Thyroid gland (tissue), 4 donors: ENCODE measurements at regions not wholly inside any gene's neighbourhood (a gene's known extent, or its start where the extent isn't known, plus 50 kb on each side); places are given as distances from the start of the nearest gene placed in this dataset.

ENCODE experiments used
- DNase-seq, 2 donors: peaks; one replicate each; pipeline ENCODE4 v3.0.0-alpha.2; 2019
- H3K27ac ChIP-seq, 3 donors: fragments of 200-600 bp; sonication (generic); 1 replicate in 2 of 3; 2 replicates in 1 of 3; pipeline ENCODE4 v1.5.1; 2016 to 2019; ENCODE audit warnings: mild to moderate bottlenecking in 1 of 3, moderate library complexity in 1 of 3
- H3K27me3 ChIP-seq: fragments of 200-600 bp; sonication (generic); one replicate; pipeline ENCODE4 v1.5.1; 2019
- H3K36me3 ChIP-seq, 2 donors: fragments of 200-600 bp; sonication (generic); one replicate each; pipeline ENCODE4 v1.5.1; 2016 to 2019
- H3K4me1 ChIP-seq, 2 donors: fragments of 200-600 bp; sonication (generic); one replicate each; pipeline ENCODE4 v1.5.1; 2017 to 2019
- H3K4me3 ChIP-seq, 3 donors: fragments of 200-600 bp; sonication (generic); replicated peaks in 1 of 3; 1 replicate in 2 of 3; 2 replicates in 1 of 3; pipeline ENCODE4 v1.5.1; 2016; ENCODE audit warnings: mild to moderate bottlenecking in 1 of 3
- H3K9me3 ChIP-seq: fragments of 200-600 bp; sonication (generic); one replicate; pipeline ENCODE4 v1.5.1; 2017
- POLR2A ChIP-seq, 2 donors: fragments of 450-650 bp; IDR thresholded peaks; one replicate each; pipeline ENCODE4 v1.6.1; 2017; ENCODE audit warnings: antibody characterized with exemption in 2 of 2, mild to moderate bottlenecking in 2 of 2, moderate library complexity in 1 of 2
- WGBS, 2 donors: methylation state at CpG; one replicate each; pipeline ENCODE4 v1.1.5; 2017; 5-methylcytosine and 5-hydroxymethylcytosine counted together
- intact Hi-C: fragments of 100-400 bp; cut with DNase I; formaldehyde crosslinking; loops from one replicate; pipeline ENCODE4 v1.15.1; 2023
- TF ChIP-seq, protein P1 (sequence below), 6 experiments: fragments of 200-600 bp in 3 of 6; fragments of 450-650 bp in 3 of 6; sonication (generic) in 3 of 6; IDR thresholded peaks; one replicate each; pipeline ENCODE4 v1.5.1; 2016 to 2019; ENCODE audit warnings: antibody characterized with exemption in 6 of 6, mild to moderate bottlenecking in 2 of 6, inconsistent platforms in 1 of 6, moderate library complexity in 1 of 6

DNA sequence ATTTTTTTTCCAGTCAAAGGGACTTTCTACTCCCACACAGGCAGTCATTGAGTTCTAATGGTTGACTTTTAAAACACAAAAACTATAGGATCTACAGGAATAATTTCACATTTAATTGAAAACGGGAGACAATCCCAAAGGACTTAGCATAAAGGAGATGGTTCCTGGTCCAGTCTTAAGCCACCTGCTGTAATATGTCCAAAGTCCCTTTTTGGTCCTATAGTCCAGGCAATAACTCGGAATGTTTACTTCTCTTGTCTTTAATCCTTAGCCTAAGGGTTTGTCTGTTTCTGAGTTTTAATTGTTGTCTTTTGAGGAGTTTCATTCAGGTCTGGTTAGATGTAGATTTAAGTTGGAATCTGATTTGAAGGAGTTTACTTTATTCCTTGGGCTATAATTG lies 184.9 kb downstream of the BAMBI start:
- no peaks in the 10 kb centered on the region for H3K9me3 ChIP-seq
- no peak for DNase-seq
- TF ChIP-seq, protein P1, sequence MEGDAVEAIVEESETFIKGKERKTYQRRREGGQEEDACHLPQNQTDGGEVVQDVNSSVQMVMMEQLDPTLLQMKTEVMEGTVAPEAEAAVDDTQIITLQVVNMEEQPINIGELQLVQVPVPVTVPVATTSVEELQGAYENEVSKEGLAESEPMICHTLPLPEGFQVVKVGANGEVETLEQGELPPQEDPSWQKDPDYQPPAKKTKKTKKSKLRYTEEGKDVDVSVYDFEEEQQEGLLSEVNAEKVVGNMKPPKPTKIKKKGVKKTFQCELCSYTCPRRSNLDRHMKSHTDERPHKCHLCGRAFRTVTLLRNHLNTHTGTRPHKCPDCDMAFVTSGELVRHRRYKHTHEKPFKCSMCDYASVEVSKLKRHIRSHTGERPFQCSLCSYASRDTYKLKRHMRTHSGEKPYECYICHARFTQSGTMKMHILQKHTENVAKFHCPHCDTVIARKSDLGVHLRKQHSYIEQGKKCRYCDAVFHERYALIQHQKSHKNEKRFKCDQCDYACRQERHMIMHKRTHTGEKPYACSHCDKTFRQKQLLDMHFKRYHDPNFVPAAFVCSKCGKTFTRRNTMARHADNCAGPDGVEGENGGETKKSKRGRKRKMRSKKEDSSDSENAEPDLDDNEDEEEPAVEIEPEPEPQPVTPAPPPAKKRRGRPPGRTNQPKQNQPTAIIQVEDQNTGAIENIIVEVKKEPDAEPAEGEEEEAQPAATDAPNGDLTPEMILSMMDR (IDR thresholded peaks at IDR 0.05): no peak
- TF ChIP-seq POLR2A (IDR thresholded peaks at IDR 0.05): no peak
- H3K4me1 ChIP-seq: no peaks in the 10 kb centered on the region
- H3K27ac ChIP-seq: no peak overlapping the region
- H3K36me3 ChIP-seq: no peaks in the 10 kb centered on the region
- intact Hi-C loops: no loop called here
- no peaks in the 10 kb centered on the region for H3K27me3 ChIP-seq
- WGBS, 2 donors: 86 to 94% methylated on average over 2 of the region's 2 CpGs
- no peak overlapping the region for H3K4me3 ChIP-seq

DNA sequence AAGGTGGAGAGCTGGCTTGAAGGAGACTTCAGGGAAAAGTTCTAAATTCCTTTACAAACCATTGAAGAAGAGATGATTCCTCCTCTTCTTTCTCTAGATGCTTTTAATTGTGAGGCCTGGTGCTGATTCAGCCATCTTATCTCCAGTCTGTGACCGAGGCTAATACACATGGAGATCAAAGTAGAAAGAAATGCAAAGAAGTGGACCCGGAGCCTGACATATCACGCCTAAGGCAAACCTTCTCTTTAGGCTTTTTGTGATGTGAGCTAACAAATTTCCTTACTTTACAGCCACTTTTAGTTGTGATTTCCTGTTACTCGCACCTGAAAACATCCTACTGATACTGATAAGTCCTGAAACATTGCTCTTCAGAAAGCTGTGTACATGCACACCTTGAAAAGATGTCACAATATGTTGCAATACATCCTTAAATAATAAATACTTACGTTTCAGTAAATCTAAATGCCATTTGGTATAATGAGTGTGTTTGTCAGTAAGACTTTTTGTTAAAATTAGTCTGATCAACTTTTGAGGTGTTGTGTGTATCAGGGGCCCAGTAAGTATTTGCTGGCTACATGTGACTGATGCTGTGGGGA lies 192.4 kb downstream of the BAMBI start:
- H3K9me3 ChIP-seq: no peaks in the 10 kb centered on the region
- intact Hi-C loops: no loop called here
- 74 to 82% methylated on average over 5 of the region's 5 CpGs for WGBS, 2 donors
- H3K27ac ChIP-seq: no peak overlapping the region
- no peaks in the 10 kb centered on the region for H3K36me3 ChIP-seq
- no peaks in the 10 kb centered on the region for H3K27me3 ChIP-seq
- no peak for DNase-seq
- no peaks in the 10 kb centered on the region for H3K4me1 ChIP-seq
- no peak for TF ChIP-seq POLR2A (IDR thresholded peaks at IDR 0.05)
- TF ChIP-seq, protein P1 (IDR thresholded peaks at IDR 0.05): no peak
- no peak overlapping the region for H3K4me3 ChIP-seq

DNA sequence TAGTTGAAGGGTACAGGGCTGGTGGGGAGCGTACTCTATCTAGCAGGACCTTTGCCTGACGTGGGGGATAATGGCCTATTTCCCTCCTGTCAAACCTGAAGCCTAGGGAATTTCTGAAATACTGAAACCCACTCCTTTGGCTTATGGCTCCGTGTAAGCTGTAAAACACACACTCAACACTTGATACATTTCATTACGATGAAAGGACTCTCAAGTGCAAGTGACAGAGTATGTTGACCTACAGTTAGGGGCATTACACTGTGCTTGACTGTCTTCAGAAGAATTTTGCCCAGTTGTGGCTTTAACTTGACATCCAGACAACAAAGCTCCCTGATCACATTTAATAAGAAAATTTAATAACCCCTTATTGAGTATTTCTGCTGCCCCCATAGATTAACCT lies 194.3 kb downstream of the BAMBI start:
- Histone ChIP-seq H3K9me3 (no peaks in the 10 kb centered on the region), H3K27me3 (no peaks in the 10 kb centered on the region), H3K4me1 (no peaks in the 10 kb centered on the region), H3K27ac (no peak overlapping the region), H3K36me3 (no peaks in the 10 kb centered on the region), H3K4me3 (no peak overlapping the region)
- intact Hi-C loops: no loop called here
- 67 to 78% methylated on average over 4 of the region's 4 CpGs for WGBS, 2 donors
- DNase-seq: no peak
- TF ChIP-seq POLR2A (IDR thresholded peaks at IDR 0.05): no peak

DNA sequence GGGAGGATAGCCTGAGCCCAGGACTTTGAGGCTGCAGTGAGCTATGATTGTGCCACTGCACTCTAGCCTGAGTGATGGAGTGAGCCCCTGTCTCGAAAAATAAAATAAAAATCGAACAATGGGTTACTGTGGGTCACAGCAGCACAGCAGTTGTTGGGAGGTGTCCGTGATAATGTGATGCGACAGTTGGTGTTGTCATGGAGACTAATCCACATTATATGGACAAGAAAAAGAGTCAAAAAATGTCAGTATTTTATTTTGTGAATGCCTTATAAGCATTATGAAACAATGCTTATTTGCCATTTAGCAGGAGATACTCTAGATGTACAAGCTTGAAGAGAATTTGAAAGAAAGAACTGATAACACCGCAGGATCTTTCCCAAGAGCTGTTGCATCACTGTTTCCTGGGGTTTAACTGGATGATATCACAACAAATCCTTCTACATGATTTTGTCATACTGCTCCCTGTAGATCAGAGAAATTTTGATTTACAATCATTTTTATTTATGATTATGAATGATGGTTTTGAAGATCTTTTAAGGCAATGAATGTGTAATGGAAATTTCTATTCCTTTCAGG lies 195.4 kb downstream of the BAMBI start:
- no peak overlapping the region for H3K27ac ChIP-seq
- TF ChIP-seq POLR2A (IDR thresholded peaks at IDR 0.05): no peak
- TF ChIP-seq, protein P1 (IDR thresholded peaks at IDR 0.05): no peak
- H3K27me3 ChIP-seq: no peaks in the 10 kb centered on the region
- H3K4me3 ChIP-seq: no peak overlapping the region
- intact Hi-C loops: no loop called here
- no peaks in the 10 kb centered on the region for H3K4me1 ChIP-seq
- no peaks in the 10 kb centered on the region for H3K36me3 ChIP-seq
- WGBS, 2 donors: 92% methylated on average over 5 of the region's 5 CpGs
- no peak for DNase-seq
- H3K9me3 ChIP-seq: no peaks in the 10 kb centered on the region

DNA sequence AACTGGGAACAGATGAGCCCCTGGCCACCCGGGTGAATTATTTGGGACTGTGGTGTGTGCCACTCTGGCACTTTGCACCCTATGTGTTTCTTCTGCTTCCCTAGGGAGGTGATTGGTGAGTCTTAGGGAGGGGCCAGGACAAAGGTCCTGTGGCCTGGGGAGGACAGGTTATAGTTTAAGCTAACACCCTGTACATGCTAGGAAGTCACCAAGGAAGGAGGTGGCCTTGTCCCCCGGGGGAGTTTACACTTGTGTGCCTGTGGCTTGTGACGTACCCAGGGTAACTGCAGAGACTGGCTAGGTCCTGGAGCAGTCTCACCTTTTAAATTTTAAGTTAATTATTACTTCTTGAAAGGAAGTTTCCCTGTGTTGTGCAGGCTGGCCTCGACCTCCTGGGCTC lies 196.2 kb downstream of the BAMBI start:
- Histone ChIP-seq H3K27ac (no peak overlapping the region), H3K36me3 (no peaks in the 10 kb centered on the region), H3K9me3 (no peaks in the 10 kb centered on the region), H3K27me3 (no peaks in the 10 kb centered on the region), H3K4me3 (no peak overlapping the region), H3K4me1 (no peaks in the 10 kb centered on the region)
- intact Hi-C loops: no loop called here
- DNase-seq: no peak
- 85 to 88% methylated on average over 4 of the region's 4 CpGs for WGBS, 2 donors
- no peak for TF ChIP-seq POLR2A (IDR thresholded peaks at IDR 0.05)
- TF ChIP-seq, protein P1 (IDR thresholded peaks at IDR 0.05): no peak
